Panc1 (cell line): ENCODE measurements at regions not wholly inside any gene's neighbourhood (a gene's known extent, or its start where the extent isn't known, plus 50 kb on each side); places are given as distances from the start of the nearest gene placed in this dataset.

Experiments
- ATAC-seq: fragments of 200-7000 bp; cut with Tn5 transposase; 2 replicates; pipeline ENCODE4 v1.9.1; 2020; ENCODE audit warnings: mild to moderate bottlenecking, moderate library complexity
- BruUV-seq: library from RNA; stranded (reverse); fragments of 400-500 nt; replicated peaks from 2 replicates; lab custom pipeline; 2021; lab: Mats Ljungman, UMichigan
- CTCF ChIA-PET: fragments of 300-600 bp; sonication (Branson Sonifier 250); formaldehyde crosslinking; loops from one replicate; lab custom pipeline; 2022; ENCODE audit warnings: antibody characterized with exemption; lab: Charles Lee
- POLR2A ChIA-PET: fragments of 300-600 bp; sonication (Branson Sonifier 250); formaldehyde crosslinking; loops from one replicate; lab custom pipeline; 2022; ENCODE audit warnings: antibody characterized with exemption; lab: Charles Lee
- DNase-seq: peaks from one replicate; pipeline ENCODE4 v3.0.0-alpha.2; 2010; ENCODE audit warnings: low read depth, low spot score
- H3K27ac ChIP-seq: 2 replicates; pipeline ENCODE4 v1.5.1; 2011; ENCODE audit warnings: mild to moderate bottlenecking, low read length, inconsistent platforms
- H3K27me3 ChIP-seq: fragments of 200-500 bp; sonication (Bioruptor generic); 2 replicates; pipeline ENCODE4 v1.6.0; 2014; ENCODE audit warnings: low read length, inconsistent platforms; ENCODE audit not compliant: control insufficient read depth, insufficient read depth
- H3K36me3 ChIP-seq: fragments of 200-500 bp; sonication (Bioruptor generic); 2 replicates; pipeline ENCODE4 v1.5.1; 2014; ENCODE audit warnings: inconsistent platforms, mild to moderate bottlenecking, low read length, moderate library complexity; ENCODE audit not compliant: control insufficient read depth, insufficient read depth
- H3K4me1 ChIP-seq: 2 replicates; pipeline ENCODE4 v1.5.1; 2011; ENCODE audit warnings: inconsistent platforms, mild to moderate bottlenecking, low read length, moderate library complexity; ENCODE audit not compliant: control insufficient read depth, insufficient read depth
- H3K4me3 ChIP-seq, 2 experiments: 2 replicates each; pipeline ENCODE4 v1.5.1; 2011 to 2012; ENCODE audit warnings: low read depth in 2 of 2, low read length in 2 of 2, mild to moderate bottlenecking in 2 of 2, inconsistent platforms in 1 of 2, moderate library complexity in 1 of 2
- H3K9me3 ChIP-seq: fragments of 200-500 bp; sonication (Bioruptor generic); 2 replicates; pipeline ENCODE4 v1.5.1; 2014; ENCODE audit warnings: low read depth, mild to moderate bottlenecking, inconsistent platforms, low read length, moderate library complexity; ENCODE audit not compliant: control insufficient read depth, insufficient read depth
- POLR2AphosphoS5 ChIP-seq: IDR thresholded peaks from 2 replicates; pipeline ENCODE4 v1.6.1; 2012; ENCODE audit warnings: mild to moderate bottlenecking, low read depth, low read length, moderate library complexity
- SIN3A ChIP-seq: IDR thresholded peaks from 2 replicates; pipeline ENCODE4 v1.6.1; 2012; ENCODE audit warnings: low read depth, mild to moderate bottlenecking, low read length, moderate library complexity, borderline replicate concordance; ENCODE audit not compliant: insufficient read depth
- TCF7L2 ChIP-seq: IDR thresholded peaks from 2 replicates; pipeline ENCODE4 v1.6.1; 2011; ENCODE audit warnings: mild to moderate bottlenecking, low read depth, low read length, inconsistent platforms
- in situ Hi-C: cut with HindIII; loops from 2 replicates; pipeline ENCODE4 v1.10.0; 2016; ENCODE audit warnings: low sequenced_read_pairs, low pct_unique_long_range_greater_than_20kb
- intact Hi-C: fragments of 100-400 bp; cut with micrococcal nuclease; formaldehyde crosslinking; loops from one replicate; pipeline ENCODE4 v1.10.0; 2022; ENCODE audit not compliant: unreplicated experiment
- TF ChIP-seq, protein P1 (sequence below), 2 experiments: IDR thresholded peaks; 2 replicates each; pipeline ENCODE4 v1.6.1; 2011 to 2012; ENCODE audit warnings: low read depth in 2 of 2, control low read depth in 1 of 2, low read length in 1 of 2, mild to moderate bottlenecking in 1 of 2, moderate library complexity in 1 of 2; ENCODE audit not compliant: insufficient read depth in 1 of 2
- TF ChIP-seq, protein P2 (sequence below): fragments of 450-650 bp; IDR thresholded peaks from 2 replicates; pipeline ENCODE4 v1.5.1; 2017; ENCODE audit warnings: mild to moderate bottlenecking

DNA sequence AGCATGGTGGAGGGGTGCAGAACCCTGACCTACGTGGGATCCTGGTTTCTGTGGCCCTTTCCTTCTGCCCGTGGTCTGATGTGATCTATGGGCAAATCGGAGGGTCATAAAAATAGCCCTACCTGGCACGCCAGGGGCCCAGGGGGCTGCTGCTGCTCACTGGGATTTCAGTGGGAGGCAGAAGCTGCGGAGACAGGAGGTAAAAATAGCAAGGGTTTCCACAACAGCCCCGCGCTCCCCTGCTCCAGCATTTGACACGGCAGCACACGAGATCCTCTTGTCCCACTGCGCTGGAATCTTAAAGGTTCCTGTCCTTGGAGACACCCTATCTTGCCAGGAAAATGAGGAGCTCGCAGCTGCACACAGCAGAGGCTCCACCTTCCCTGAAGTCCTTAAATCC is 321.2 kb downstream of the CTTN start:
- Histone ChIP-seq H3K27ac (no peak overlapping the region), H3K4me1 (no peaks in the 10 kb centered on the region), H3K4me3 (no peak overlapping the region), H3K27me3 (peaks cover 34% of the 10 kb centered on the region), H3K36me3 (no peaks in the 10 kb centered on the region), H3K9me3 (no peaks in the 10 kb centered on the region)
- ChIA-PET CTCF (no interaction called here), POLR2A (no interaction called here)
- TF ChIP-seq POLR2AphosphoS5 (no peak), TCF7L2 (no peak)
- TF ChIP-seq, protein P1, sequence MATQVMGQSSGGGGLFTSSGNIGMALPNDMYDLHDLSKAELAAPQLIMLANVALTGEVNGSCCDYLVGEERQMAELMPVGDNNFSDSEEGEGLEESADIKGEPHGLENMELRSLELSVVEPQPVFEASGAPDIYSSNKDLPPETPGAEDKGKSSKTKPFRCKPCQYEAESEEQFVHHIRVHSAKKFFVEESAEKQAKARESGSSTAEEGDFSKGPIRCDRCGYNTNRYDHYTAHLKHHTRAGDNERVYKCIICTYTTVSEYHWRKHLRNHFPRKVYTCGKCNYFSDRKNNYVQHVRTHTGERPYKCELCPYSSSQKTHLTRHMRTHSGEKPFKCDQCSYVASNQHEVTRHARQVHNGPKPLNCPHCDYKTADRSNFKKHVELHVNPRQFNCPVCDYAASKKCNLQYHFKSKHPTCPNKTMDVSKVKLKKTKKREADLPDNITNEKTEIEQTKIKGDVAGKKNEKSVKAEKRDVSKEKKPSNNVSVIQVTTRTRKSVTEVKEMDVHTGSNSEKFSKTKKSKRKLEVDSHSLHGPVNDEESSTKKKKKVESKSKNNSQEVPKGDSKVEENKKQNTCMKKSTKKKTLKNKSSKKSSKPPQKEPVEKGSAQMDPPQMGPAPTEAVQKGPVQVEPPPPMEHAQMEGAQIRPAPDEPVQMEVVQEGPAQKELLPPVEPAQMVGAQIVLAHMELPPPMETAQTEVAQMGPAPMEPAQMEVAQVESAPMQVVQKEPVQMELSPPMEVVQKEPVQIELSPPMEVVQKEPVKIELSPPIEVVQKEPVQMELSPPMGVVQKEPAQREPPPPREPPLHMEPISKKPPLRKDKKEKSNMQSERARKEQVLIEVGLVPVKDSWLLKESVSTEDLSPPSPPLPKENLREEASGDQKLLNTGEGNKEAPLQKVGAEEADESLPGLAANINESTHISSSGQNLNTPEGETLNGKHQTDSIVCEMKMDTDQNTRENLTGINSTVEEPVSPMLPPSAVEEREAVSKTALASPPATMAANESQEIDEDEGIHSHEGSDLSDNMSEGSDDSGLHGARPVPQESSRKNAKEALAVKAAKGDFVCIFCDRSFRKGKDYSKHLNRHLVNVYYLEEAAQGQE (IDR thresholded peaks at IDR 0.05; ENCODE audit: insufficient read depth in 1 of 2, low read depth in 2 of 2, low read length in 1 of 2) = no peak
- TF ChIP-seq, protein P2, sequence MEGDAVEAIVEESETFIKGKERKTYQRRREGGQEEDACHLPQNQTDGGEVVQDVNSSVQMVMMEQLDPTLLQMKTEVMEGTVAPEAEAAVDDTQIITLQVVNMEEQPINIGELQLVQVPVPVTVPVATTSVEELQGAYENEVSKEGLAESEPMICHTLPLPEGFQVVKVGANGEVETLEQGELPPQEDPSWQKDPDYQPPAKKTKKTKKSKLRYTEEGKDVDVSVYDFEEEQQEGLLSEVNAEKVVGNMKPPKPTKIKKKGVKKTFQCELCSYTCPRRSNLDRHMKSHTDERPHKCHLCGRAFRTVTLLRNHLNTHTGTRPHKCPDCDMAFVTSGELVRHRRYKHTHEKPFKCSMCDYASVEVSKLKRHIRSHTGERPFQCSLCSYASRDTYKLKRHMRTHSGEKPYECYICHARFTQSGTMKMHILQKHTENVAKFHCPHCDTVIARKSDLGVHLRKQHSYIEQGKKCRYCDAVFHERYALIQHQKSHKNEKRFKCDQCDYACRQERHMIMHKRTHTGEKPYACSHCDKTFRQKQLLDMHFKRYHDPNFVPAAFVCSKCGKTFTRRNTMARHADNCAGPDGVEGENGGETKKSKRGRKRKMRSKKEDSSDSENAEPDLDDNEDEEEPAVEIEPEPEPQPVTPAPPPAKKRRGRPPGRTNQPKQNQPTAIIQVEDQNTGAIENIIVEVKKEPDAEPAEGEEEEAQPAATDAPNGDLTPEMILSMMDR = no peak
- BruUV-seq = no TSS peak
- ATAC-seq (no peak), DNase-seq (no peak)
- intact Hi-C loops (no loop called here), in situ Hi-C loops (no loop called here)

DNA sequence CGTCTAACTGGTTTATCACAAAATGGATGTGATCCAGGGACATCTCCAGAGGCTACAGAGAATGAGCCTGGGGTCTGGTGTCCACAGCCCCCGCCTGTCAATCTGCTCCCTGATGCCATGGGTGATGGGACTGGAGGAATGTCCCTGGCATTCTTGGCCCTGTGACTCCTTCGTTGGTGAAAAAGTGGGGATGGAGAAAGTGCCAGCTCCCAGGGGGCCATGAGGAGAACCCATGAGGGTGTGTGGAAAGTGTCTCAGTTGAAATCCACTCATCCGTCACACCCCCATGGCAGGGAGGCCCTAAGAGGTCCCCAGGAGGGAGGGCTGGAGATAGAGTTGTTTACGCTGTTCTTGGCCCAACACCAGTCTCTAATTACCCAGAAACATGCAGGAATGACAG is 322.0 kb downstream of the CTTN start:
- H3K36me3 ChIP-seq = no peaks in the 10 kb centered on the region
- peaks cover 34% of the 10 kb centered on the region for H3K27me3 ChIP-seq
- ATAC-seq = no peak
- H3K4me3 ChIP-seq = no peak overlapping the region
- ChIA-PET POLR2A (no interaction called here), CTCF (no interaction called here)
- TF ChIP-seq, protein P2 = no peak
- TF ChIP-seq, protein P1 (IDR thresholded peaks at IDR 0.05; ENCODE audit: insufficient read depth in 1 of 2, low read depth in 2 of 2, low read length in 1 of 2) = no peak
- TF ChIP-seq TCF7L2 (no peak), POLR2AphosphoS5 (no peak), SIN3A (no peak)
- H3K9me3 ChIP-seq = no peaks in the 10 kb centered on the region
- no peak overlapping the region for H3K27ac ChIP-seq
- in situ Hi-C loops = no loop called here
- no peaks in the 10 kb centered on the region for H3K4me1 ChIP-seq
- DNase-seq = no peak
- intact Hi-C loops = no loop called here
- BruUV-seq = no TSS peak
